B cell (primary cell): ENCODE measurements at regions not wholly inside any gene's neighbourhood (a gene's known extent, or its start where the extent isn't known, plus 50 kb on each side); places are given as distances from the start of the nearest gene placed in this dataset.

Experiments used
- ATAC-seq: fragments of 200-7000 bp; cut with Tn5 transposase; one replicate; pipeline ENCODE4 v1.10.0; 2021; ENCODE audit warnings: low read depth, mild to moderate bottlenecking, moderate number of reproducible peaks, moderate library complexity
- CTCF ChIA-PET: fragments of 350-600 bp; sonication (Branson Sonifier 250); formaldehyde crosslinking; loops from one replicate; lab custom pipeline; 2021; ENCODE audit warnings: antibody characterized with exemption, inconsistent platforms; lab: Charles Lee
- POLR2A ChIA-PET: fragments of 350-600 bp; sonication (Branson Sonifier 250); formaldehyde crosslinking; loops from one replicate; lab custom pipeline; 2021; ENCODE audit warnings: antibody characterized with exemption; lab: Charles Lee
- DNase-seq: peaks from one replicate; pipeline ENCODE4 v3.0.0; 2013
- H2AFZ ChIP-seq: 2 replicates; pipeline ENCODE4 v1.6.1; 2012; ENCODE audit warnings: mild to moderate bottlenecking, low read depth, low read length; ENCODE audit not compliant: insufficient read depth, poor library complexity, severe bottlenecking
- H3K27ac ChIP-seq, 2 donors: 1 replicate in 1 of 2; 2 replicates in 1 of 2; pipeline ENCODE4 v1.5.1; 2012 to 2013; ENCODE audit warnings: low read length in 2 of 2, mild to moderate bottlenecking in 2 of 2, moderate library complexity in 1 of 2
- H3K27me3 ChIP-seq, 4 experiments: fragments of 200-600 bp in 1 of 4; sonication (generic) in 1 of 4; replicated peaks in 1 of 4; 1 replicate in 2 of 4; 2 replicates in 2 of 4; pipeline versions ENCODE4 v1.6.1 to v1.7.0; 2013 to 2016; ENCODE audit warnings: low read length in 3 of 4, mild to moderate bottlenecking in 2 of 4, mixed read lengths in 1 of 4, moderate library complexity in 1 of 4; ENCODE audit not compliant: insufficient read depth in 4 of 4, control insufficient read depth in 3 of 4; ENCODE audit errors: control extremely low read depth in 1 of 4
- H3K36me3 ChIP-seq, 2 experiments: replicated peaks in 1 of 2; 1 replicate in 1 of 2; 2 replicates in 1 of 2; pipeline versions ENCODE4 v1.6.1 to v1.7.1; 2013; ENCODE audit warnings: low read length in 1 of 2; ENCODE audit not compliant: insufficient read depth in 2 of 2, control insufficient read depth in 1 of 2; ENCODE audit errors: control extremely low read depth in 1 of 2, extremely low read depth in 1 of 2
- H3K4me1 ChIP-seq, 2 donors: fragments of 200-600 bp in 1 of 2; sonication (generic) in 1 of 2; 1 replicate in 1 of 2; 2 replicates in 1 of 2; pipeline versions ENCODE4 v1.5.1 to v1.6.1; 2013 to 2017; ENCODE audit warnings: low read length in 2 of 2; ENCODE audit not compliant: control insufficient read depth in 2 of 2, insufficient read depth in 2 of 2
- H3K4me2 ChIP-seq: replicated peaks from 2 replicates; pipeline ENCODE3; 2012; ENCODE audit warnings: mild to moderate bottlenecking, low read depth, low read length; ENCODE audit not compliant: poor library complexity, severe bottlenecking
- H3K4me3 ChIP-seq, 5 experiments: fragments of 200-600 bp in 1 of 5; sonication (generic) in 1 of 5; 1 replicate in 3 of 5; 2 replicates in 2 of 5; pipeline versions ENCODE4 v1.5.1 to v1.7.0; 2011 to 2016; ENCODE audit warnings: low read length in 4 of 5, mild to moderate bottlenecking in 4 of 5, low read depth in 2 of 5, control low read depth in 1 of 5, moderate library complexity in 1 of 5; ENCODE audit not compliant: insufficient read depth in 1 of 5; ENCODE audit errors: control extremely low read depth in 1 of 5, extremely low read depth in 1 of 5
- H3K79me2 ChIP-seq: fragments of 200-600 bp; sonication (generic); one replicate; pipeline ENCODE4 v1.6.0; 2016; ENCODE audit warnings: low read length; ENCODE audit not compliant: control insufficient read depth, insufficient read depth
- H3K9ac ChIP-seq: fragments of 200-600 bp; sonication (generic); 2 replicates; pipeline ENCODE4 v1.6.1; 2017; ENCODE audit warnings: mild to moderate bottlenecking, low read length, moderate library complexity
- H3K9me3 ChIP-seq, 3 donors: one replicate each; pipeline versions ENCODE4 v1.6.1 to v1.7.1; 2013; ENCODE audit warnings: low read length in 2 of 3; ENCODE audit not compliant: control insufficient read depth in 2 of 3, insufficient read depth in 1 of 3; ENCODE audit errors: control extremely low read depth in 1 of 3
- H4K20me1 ChIP-seq: 2 replicates; pipeline ENCODE4 v1.6.0; 2012; ENCODE audit warnings: mild to moderate bottlenecking, low read length; ENCODE audit not compliant: insufficient read depth, control insufficient read depth, poor library complexity, severe bottlenecking
- H3K27ac Mint-ChIP-seq: one replicate; pipeline ENCODE4 v1.8.0; 2021; ENCODE audit warnings: mixed read lengths
- H3K27me3 Mint-ChIP-seq: one replicate; pipeline ENCODE4 v1.8.0; 2021; ENCODE audit warnings: mixed read lengths
- H3K4me1 Mint-ChIP-seq: one replicate; pipeline ENCODE4 v1.8.0; 2021; ENCODE audit warnings: mixed read lengths
- H3K4me3 Mint-ChIP-seq: one replicate; pipeline ENCODE4 v1.8.0; 2021; ENCODE audit warnings: mixed read lengths
- H3K9me3 Mint-ChIP-seq: one replicate; pipeline ENCODE4 v1.8.0; 2022; ENCODE audit warnings: mixed read lengths; ENCODE audit not compliant: insufficient read depth
- CTCF ChIP-seq: fragments of 200-600 bp; IDR thresholded peaks from one replicate; pipeline ENCODE4 v1.8.0; 2022; ENCODE audit warnings: antibody characterized with exemption, mild to moderate bottlenecking
- EZH2 ChIP-seq: IDR thresholded peaks from 2 replicates; pipeline ENCODE4 v1.6.1; 2012; ENCODE audit warnings: borderline replicate concordance, low read depth, mild to moderate bottlenecking, moderate library complexity, low read length; ENCODE audit not compliant: insufficient read depth, poor library complexity, severe bottlenecking
- WGBS: methylation state at CpG from one replicate; pipeline ENCODE4 v1.1.5; 2013; ENCODE audit warnings: missing lambda C conversion rate; ENCODE audit not compliant: insufficient coverage; 5-methylcytosine and 5-hydroxymethylcytosine counted together
- intact Hi-C: fragments of 100-400 bp; cut with micrococcal nuclease; formaldehyde crosslinking; loops from one replicate; pipeline ENCODE4 v1.10.0; 2022

- TF ChIP-seq EZH2: no peak
- TF ChIP-seq CTCF: no peak
- H3K79me2 ChIP-seq: no peaks in the 10 kb centered on the region
- no peaks in the 10 kb centered on the region for H3K36me3 ChIP-seq
- no peak overlapping the region for H3K27ac Mint-ChIP-seq
- no peaks in the 10 kb centered on the region for H4K20me1 ChIP-seq
- no peak overlapping the region for H3K4me3 ChIP-seq
- CTCF ChIA-PET: no interaction called here
- no peak for ATAC-seq
- no peaks in the 10 kb centered on the region for H3K4me1 ChIP-seq
- H3K4me1 Mint-ChIP-seq: no peaks in the 10 kb centered on the region
- no peaks in the 10 kb centered on the region for H3K27me3 Mint-ChIP-seq
- POLR2A ChIA-PET: no interaction called here
- no peak overlapping the region for H3K9ac ChIP-seq
- no peaks in the 10 kb centered on the region for H3K27me3 ChIP-seq
- H3K9me3 Mint-ChIP-seq: no peaks in the 10 kb centered on the region
- WGBS: 75% methylated on average over 2 of the region's 4 CpGs
- no peak for DNase-seq
- intact Hi-C loops: no loop called here
- H3K4me3 Mint-ChIP-seq: no peak overlapping the region
- no peak overlapping the region for H3K27ac ChIP-seq
- H3K4me2 ChIP-seq: no peak overlapping the region
- no peaks in the 10 kb centered on the region for H3K9me3 ChIP-seq
- H2AFZ ChIP-seq: no peak overlapping the region
Measured at GRCh38 chr14:86712727-86713126, 1182.8 kb downstream of the FLRT2 start.

- intact Hi-C loops: no loop called here
- no peaks in the 10 kb centered on the region for H3K27me3 ChIP-seq
- no peak for TF ChIP-seq CTCF
- no peak for TF ChIP-seq EZH2
- H3K9me3 ChIP-seq: no peaks in the 10 kb centered on the region
- ATAC-seq (no peak), DNase-seq (no peak)
- Mint-ChIP-seq H3K27ac (no peak overlapping the region), H3K27me3 (no peaks in the 10 kb centered on the region), H3K9me3 (no peaks in the 10 kb centered on the region), H3K4me1 (no peaks in the 10 kb centered on the region), H3K4me3 (no peak overlapping the region)
- no peak overlapping the region for H3K4me3 ChIP-seq
- CTCF ChIA-PET: no interaction called here
- WGBS: 100% methylated on average over 1 of the region's 1 CpG
- H3K4me1 ChIP-seq: no peaks in the 10 kb centered on the region
- H2AFZ ChIP-seq: no peak overlapping the region
- no peak overlapping the region for H3K9ac ChIP-seq
- no peaks in the 10 kb centered on the region for H3K79me2 ChIP-seq
- no peaks in the 10 kb centered on the region for H4K20me1 ChIP-seq
- POLR2A ChIA-PET: no interaction called here
- H3K4me2 ChIP-seq: no peak overlapping the region
- no peak overlapping the region for H3K27ac ChIP-seq
- no peaks in the 10 kb centered on the region for H3K36me3 ChIP-seq
Measured at GRCh38 chr14:86712176-86712575, 1182.2 kb downstream of the FLRT2 start.
